A549 (cell line): ENCODE measurements at regions not wholly inside any gene's neighbourhood (a gene's known extent, or its start where the extent isn't known, plus 50 kb on each side); places are given as distances from the start of the nearest gene placed in this dataset.

Experiments used
- CEBPB ChIP-seq, 2 experiments: fragments of >200 bp in 1 of 2; sonication (Bioruptor Twin) in 1 of 2; formaldehyde crosslinking in 1 of 2; IDR thresholded peaks; 2 replicates each; pipeline ENCODE4 v1.6.1; 2012 to 2016
- CTCF ChIP-seq: fragments of >200 bp; sonication (Bioruptor Twin); formaldehyde crosslinking; IDR thresholded peaks from 3 replicates; pipeline ENCODE4 v1.5.1; 2016
- E2F6 ChIP-seq: IDR thresholded peaks from 2 replicates; pipeline ENCODE4 v1.6.1; 2012; ENCODE audit warnings: low read depth, borderline replicate concordance
- EP300 ChIP-seq, 2 experiments: fragments of >200 bp; sonication (Bioruptor Twin); formaldehyde crosslinking; IDR thresholded peaks; 2 replicates in 1 of 2; 3 replicates in 1 of 2; pipeline ENCODE4 v1.6.1; 2016 to 2017
- ESRRA ChIP-seq: fragments of 150-350 bp; IDR thresholded peaks from 2 replicates; pipeline ENCODE4 v1.6.1; 2014; ENCODE audit warnings: mild to moderate bottlenecking, low read length, borderline replicate concordance
- FOSB ChIP-seq: fragments of 250-450 bp; sonication (Bioruptor Pico); IDR thresholded peaks from 2 replicates; pipeline ENCODE4 v1.5.0; 2020; ENCODE audit warnings: mild to moderate bottlenecking, moderate library complexity
- HDAC2 ChIP-seq: fragments of 200-600 bp; sonication (generic); IDR thresholded peaks from 2 replicates; pipeline ENCODE4 v1.6.1; 2016
- MAX ChIP-seq: IDR thresholded peaks from 2 replicates; pipeline ENCODE4 v1.6.1; 2012
- MAZ ChIP-seq: fragments of 150-350 bp; IDR thresholded peaks from 2 replicates; pipeline ENCODE4 v1.6.1; 2014; ENCODE audit warnings: antibody characterized with exemption, low read depth, low read length, borderline replicate concordance
- POLR2A ChIP-seq: IDR thresholded peaks from 2 replicates; pipeline ENCODE4 v1.6.1; 2012; ENCODE audit warnings: mild to moderate bottlenecking, low read length
- REST ChIP-seq: fragments of 200-600 bp; sonication (generic); IDR thresholded peaks from 2 replicates; pipeline ENCODE4 v1.6.1; 2016; ENCODE audit warnings: antibody characterized with exemption, mild to moderate bottlenecking, moderate library complexity
- SMC3 ChIP-seq: fragments of >200 bp; sonication (Bioruptor Twin); formaldehyde crosslinking; IDR thresholded peaks from 3 replicates; pipeline ENCODE4 v1.6.1; 2018; ENCODE audit warnings: inconsistent platforms
- ZFP36 ChIP-seq: fragments of 450-650 bp; IDR thresholded peaks from 2 replicates; pipeline ENCODE4 v1.6.1; 2014; ENCODE audit warnings: borderline replicate concordance; ENCODE audit not compliant: partially characterized antibody

- TF ChIP-seq REST (no peak), E2F6 (no peak), CTCF (no peak), ZFP36 (no peak), MAX (no peak), POLR2A (no peak), EP300 (IDR thresholded peaks at IDR 0.05) (no peak), FOSB (CRISPR knock-in tag) (no peak), HDAC2 (no peak), SMC3 (no peak), MAZ (no peak), ESRRA (no peak), CEBPB (IDR thresholded peaks at IDR 0.05) (no peak)
Observed at GRCh38 chr15:25169318-25169717, 214.5 kb downstream of the SNRPN start.
